PC-9 (cell line): ENCODE measurements at regions not wholly inside any gene's neighbourhood (a gene's known extent, or its start where the extent isn't known, plus 50 kb on each side); places are given as distances from the start of the nearest gene placed in this dataset.

Experiments
- CTCF ChIP-seq: fragments of 200-600 bp; sonication (generic); conservative IDR thresholded peaks from 2 replicates; pipeline ENCODE4 v1.6.1; 2017; ENCODE audit warnings: mixed run types, antibody characterized with exemption, mild to moderate bottlenecking, moderate library complexity
- EZH2 ChIP-seq: fragments of 200-600 bp; sonication (generic); IDR thresholded peaks from 2 replicates; pipeline ENCODE4 v1.8.0; 2017; ENCODE audit warnings: antibody characterized with exemption, low read depth

- no peak for TF ChIP-seq EZH2
- no peak for TF ChIP-seq CTCF
Measured at GRCh38 chr1:240693844-240694243, 81.9 kb upstream of the GREM2 start.
